GM13976 (cell line): ENCODE measurements at regions not wholly inside any gene's neighbourhood (a gene's known extent, or its start where the extent isn't known, plus 50 kb on each side); places are given as distances from the start of the nearest gene placed in this dataset.

Experiments
- DNase-seq: peaks from one replicate; pipeline ENCODE4 v3.0.0; 2012; ENCODE audit warnings: low spot score
- CTCF ChIP-seq: IDR thresholded peaks from 2 replicates; pipeline ENCODE4 v1.5.1; 2012; ENCODE audit warnings: borderline replicate concordance, mild to moderate bottlenecking; ENCODE audit not compliant: insufficient read depth; ENCODE audit errors: extremely low read depth, missing control alignments, control extremely low read depth
- in situ Hi-C: fragments of 300-500 bp; cut with MboI; formaldehyde crosslinking; loops from one replicate; pipeline ENCODE4 v1.12.0; 2022; ENCODE audit warnings: low sequenced_read_pairs, mixed read lengths, inconsistent platforms; ENCODE audit not compliant: unreplicated experiment

GRCh38 chr11:69364921-69365320 is 71.0 kb downstream of the MYEOV start:
- TF ChIP-seq CTCF: no peak
- no peak for DNase-seq
- in situ Hi-C loops: no loop called here

- in situ Hi-C loops: no loop called here
- DNase-seq: no peak
These were observed 71.6 kb downstream of the MYEOV start for GRCh38 chr11:69365558-69365957.

GRCh38 chr11:69366591-69366990 is 72.6 kb downstream of the MYEOV start:
- DNase-seq: no peak
- no peak for TF ChIP-seq CTCF
- in situ Hi-C loops: no loop called here

More at GRCh38 chr11:69365558-69365957, 71.6 kb downstream of the MYEOV start:
- TF ChIP-seq CTCF: no peak

GRCh38 chr11:69367211-69367964 is 73.4 kb downstream of the MYEOV start:
- peak; percentile 6 for DNase-seq
- no peak for TF ChIP-seq CTCF
- in situ Hi-C loops: no loop called here

- in situ Hi-C loops: no loop called here
- no peak for TF ChIP-seq CTCF
- DNase-seq: no peak
These were observed 74.3 kb downstream of the MYEOV start for GRCh38 chr11:69368119-69368880.

- DNase-seq: no peak
- in situ Hi-C loops: no loop called here
- TF ChIP-seq CTCF: no peak
These were observed 75.4 kb downstream of the MYEOV start for GRCh38 chr11:69369210-69369825.
